SK-N-SH (cell line): ENCODE measurements at regions not wholly inside any gene's neighbourhood (a gene's known extent, or its start where the extent isn't known, plus 50 kb on each side); places are given as distances from the start of the nearest gene placed in this dataset.

Experiments
- FOXM1 ChIP-seq: IDR thresholded peaks from 2 replicates; pipeline ENCODE4 v1.4.0; 2012; ENCODE audit warnings: low read depth, mild to moderate bottlenecking
- MEF2A ChIP-seq: IDR thresholded peaks from 2 replicates; pipeline ENCODE4 v1.4.0; 2012; ENCODE audit warnings: low read depth, borderline replicate concordance
- POLR2AphosphoS5 ChIP-seq: IDR thresholded peaks from 2 replicates; pipeline ENCODE4 v1.6.1; 2012; ENCODE audit warnings: low read depth, low read length
- RXRA ChIP-seq: IDR thresholded peaks from 2 replicates; pipeline ENCODE4 v1.4.0; 2012; ENCODE audit warnings: low read depth, mild to moderate bottlenecking, borderline replicate concordance
- TF ChIP-seq, protein P1 (sequence below): IDR thresholded peaks from 2 replicates; pipeline ENCODE4 v1.4.0; 2012; ENCODE audit warnings: low read depth, borderline replicate concordance
- TF ChIP-seq, protein P2 (sequence below): fragments of 200-600 bp; sonication (generic); IDR thresholded peaks from 2 replicates; pipeline ENCODE4 v1.6.1; 2017; ENCODE audit warnings: antibody characterized with exemption, mild to moderate bottlenecking, moderate library complexity
- TF ChIP-seq, protein P3 (sequence below): fragments of 150-350 bp; IDR thresholded peaks from 2 replicates; pipeline ENCODE4 v1.6.1; 2017; ENCODE audit warnings: antibody characterized with exemption, low read length, low read depth, borderline replicate concordance

DNA sequence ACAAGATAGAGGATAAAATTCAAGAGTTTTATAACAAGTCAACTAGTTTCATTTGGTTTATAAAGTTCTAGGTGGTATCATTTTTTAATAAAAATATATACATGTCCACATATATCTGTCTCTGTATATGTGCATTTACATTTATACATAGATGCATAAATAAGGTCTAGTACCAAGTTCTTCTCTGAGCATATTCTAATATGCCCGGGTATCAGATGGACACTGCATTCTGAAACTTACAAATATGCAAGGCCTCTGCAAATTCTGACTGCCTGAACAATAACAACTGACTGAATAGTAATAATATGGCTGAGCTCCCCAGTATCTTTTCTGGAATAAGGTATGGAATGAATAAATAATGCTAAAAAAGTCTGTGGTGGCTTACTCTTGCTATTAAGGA lies 304.8 kb downstream of the KLF12 start:
- no peak for TF ChIP-seq POLR2AphosphoS5
- TF ChIP-seq, protein P1, sequence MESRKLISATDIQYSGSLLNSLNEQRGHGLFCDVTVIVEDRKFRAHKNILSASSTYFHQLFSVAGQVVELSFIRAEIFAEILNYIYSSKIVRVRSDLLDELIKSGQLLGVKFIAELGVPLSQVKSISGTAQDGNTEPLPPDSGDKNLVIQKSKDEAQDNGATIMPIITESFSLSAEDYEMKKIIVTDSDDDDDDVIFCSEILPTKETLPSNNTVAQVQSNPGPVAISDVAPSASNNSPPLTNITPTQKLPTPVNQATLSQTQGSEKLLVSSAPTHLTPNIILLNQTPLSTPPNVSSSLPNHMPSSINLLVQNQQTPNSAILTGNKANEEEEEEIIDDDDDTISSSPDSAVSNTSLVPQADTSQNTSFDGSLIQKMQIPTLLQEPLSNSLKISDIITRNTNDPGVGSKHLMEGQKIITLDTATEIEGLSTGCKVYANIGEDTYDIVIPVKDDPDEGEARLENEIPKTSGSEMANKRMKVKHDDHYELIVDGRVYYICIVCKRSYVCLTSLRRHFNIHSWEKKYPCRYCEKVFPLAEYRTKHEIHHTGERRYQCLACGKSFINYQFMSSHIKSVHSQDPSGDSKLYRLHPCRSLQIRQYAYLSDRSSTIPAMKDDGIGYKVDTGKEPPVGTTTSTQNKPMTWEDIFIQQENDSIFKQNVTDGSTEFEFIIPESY, result no peak
- no peak for TF ChIP-seq MEF2A
- TF ChIP-seq, protein P2, sequence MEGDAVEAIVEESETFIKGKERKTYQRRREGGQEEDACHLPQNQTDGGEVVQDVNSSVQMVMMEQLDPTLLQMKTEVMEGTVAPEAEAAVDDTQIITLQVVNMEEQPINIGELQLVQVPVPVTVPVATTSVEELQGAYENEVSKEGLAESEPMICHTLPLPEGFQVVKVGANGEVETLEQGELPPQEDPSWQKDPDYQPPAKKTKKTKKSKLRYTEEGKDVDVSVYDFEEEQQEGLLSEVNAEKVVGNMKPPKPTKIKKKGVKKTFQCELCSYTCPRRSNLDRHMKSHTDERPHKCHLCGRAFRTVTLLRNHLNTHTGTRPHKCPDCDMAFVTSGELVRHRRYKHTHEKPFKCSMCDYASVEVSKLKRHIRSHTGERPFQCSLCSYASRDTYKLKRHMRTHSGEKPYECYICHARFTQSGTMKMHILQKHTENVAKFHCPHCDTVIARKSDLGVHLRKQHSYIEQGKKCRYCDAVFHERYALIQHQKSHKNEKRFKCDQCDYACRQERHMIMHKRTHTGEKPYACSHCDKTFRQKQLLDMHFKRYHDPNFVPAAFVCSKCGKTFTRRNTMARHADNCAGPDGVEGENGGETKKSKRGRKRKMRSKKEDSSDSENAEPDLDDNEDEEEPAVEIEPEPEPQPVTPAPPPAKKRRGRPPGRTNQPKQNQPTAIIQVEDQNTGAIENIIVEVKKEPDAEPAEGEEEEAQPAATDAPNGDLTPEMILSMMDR, result no peak
- no peak for TF ChIP-seq RXRA
- no peak for TF ChIP-seq FOXM1
- TF ChIP-seq, protein P3, sequence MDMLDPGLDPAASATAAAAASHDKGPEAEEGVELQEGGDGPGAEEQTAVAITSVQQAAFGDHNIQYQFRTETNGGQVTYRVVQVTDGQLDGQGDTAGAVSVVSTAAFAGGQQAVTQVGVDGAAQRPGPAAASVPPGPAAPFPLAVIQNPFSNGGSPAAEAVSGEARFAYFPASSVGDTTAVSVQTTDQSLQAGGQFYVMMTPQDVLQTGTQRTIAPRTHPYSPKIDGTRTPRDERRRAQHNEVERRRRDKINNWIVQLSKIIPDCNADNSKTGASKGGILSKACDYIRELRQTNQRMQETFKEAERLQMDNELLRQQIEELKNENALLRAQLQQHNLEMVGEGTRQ, result no peak
